ENCODE measurements at regions not wholly inside any gene's neighbourhood (a gene's known extent, or its start where the extent isn't known, plus 50 kb on each side); places are given as distances from the start of the nearest gene placed in this dataset.
"Not testable (repeated sequence)": the region's sequence is repeated elsewhere in the genome, so short reads cannot be mapped to it uniquely, and the experiment has no call there.

GRCh38 chr1:73450668-73451067 is 747.3 kb downstream of the LRRIQ3 start:
- TF ChIP-seq TAF1 (IDR thresholded peaks at IDR 0.05; ENCODE audit: low read depth, low read length); POLR2A (IDR thresholded peaks at IDR 0.05; ENCODE audit: low read depth, low read length); PAX5 (IDR thresholded peaks at IDR 0.05; ENCODE audit: insufficient read depth, low read length, severe bottlenecking); POLR2AphosphoS5 (IDR thresholded peaks at IDR 0.05; ENCODE audit: low read depth, low read length): not testable (repeated sequence)
